HG02588 (cell line): ENCODE measurements at regions not wholly inside any gene's neighbourhood (a gene's known extent, or its start where the extent isn't known, plus 50 kb on each side); places are given as distances from the start of the nearest gene placed in this dataset.
"Not testable (repeated sequence)": the region's sequence is repeated elsewhere in the genome, so short reads cannot be mapped to it uniquely, and the experiment has no call there.

Source experiments
- ATAC-seq: cut with Tn5 transposase; IDR thresholded peaks from one replicate; pipeline ENCODE4 v1.9.1; 2021; ENCODE audit warnings: mild to moderate bottlenecking, moderate library complexity; ENCODE audit not compliant: unreplicated experiment

GRCh38 chr15:100766243-100767000 lies 113.2 kb upstream of the ALDH1A3 start:
- ATAC-seq, result no peak

- no peak for ATAC-seq
These were observed 112.4 kb upstream of the ALDH1A3 start for GRCh38 chr15:100767001-100767825.

- no peak for ATAC-seq
These were observed 111.1 kb upstream of the ALDH1A3 start for GRCh38 chr15:100768501-100768931.

GRCh38 chr15:100769043-100769974 lies 110.3 kb upstream of the ALDH1A3 start:
- no peak for ATAC-seq

- no peak for ATAC-seq
These were observed 109.7 kb upstream of the ALDH1A3 start for GRCh38 chr15:100769975-100770340.

DNA sequence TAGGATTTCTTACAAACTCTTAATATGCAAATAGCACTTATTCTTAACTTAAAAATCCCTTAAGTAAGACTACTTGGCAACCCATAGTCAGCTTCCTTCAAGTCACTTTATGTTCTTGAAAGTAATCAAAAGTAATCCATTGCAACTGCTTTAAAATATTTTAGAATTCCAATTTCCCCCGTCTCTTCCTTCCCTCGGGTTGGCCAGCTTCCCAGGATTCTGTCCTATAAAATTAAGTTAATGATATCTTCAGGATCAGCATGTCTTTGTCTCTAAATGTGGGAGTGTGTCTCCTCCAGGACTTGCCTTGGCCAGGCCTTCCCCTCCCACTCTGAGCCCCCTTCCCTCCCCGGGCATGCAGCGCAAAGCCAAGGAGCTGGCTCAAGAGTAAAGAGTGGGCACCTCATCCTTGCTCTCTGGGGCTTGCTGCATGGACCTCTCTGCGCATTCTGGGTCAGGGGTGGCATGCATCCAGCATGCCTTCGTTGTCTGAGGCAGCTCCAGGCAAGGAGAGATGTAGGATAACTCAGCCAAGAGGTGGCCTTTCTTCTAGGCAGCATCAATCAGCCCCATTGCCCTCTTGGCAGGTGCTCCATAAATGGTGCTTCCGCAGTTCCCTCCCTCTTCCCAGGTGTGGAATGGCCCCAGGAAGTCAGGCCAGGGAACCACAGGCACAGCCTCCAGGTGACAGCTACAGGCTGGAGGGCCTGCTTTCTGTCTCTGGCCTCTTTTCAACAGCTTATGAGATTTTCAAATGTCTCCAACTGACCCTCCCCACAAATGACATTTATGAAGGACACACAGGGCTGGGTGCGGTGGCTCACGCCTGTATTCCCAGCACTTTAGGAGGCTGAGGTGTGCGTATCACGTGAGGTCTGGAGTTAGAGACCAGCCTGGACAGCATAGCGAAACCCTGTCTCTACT lies 108.7 kb upstream of the ALDH1A3 start:
- ATAC-seq, result no peak

GRCh38 chr15:100771746-100772145 lies 107.9 kb upstream of the ALDH1A3 start:
- ATAC-seq, result no peak

- ATAC-seq, result no peak
These were observed 107.2 kb upstream of the ALDH1A3 start for GRCh38 chr15:100772478-100772877.

DNA sequence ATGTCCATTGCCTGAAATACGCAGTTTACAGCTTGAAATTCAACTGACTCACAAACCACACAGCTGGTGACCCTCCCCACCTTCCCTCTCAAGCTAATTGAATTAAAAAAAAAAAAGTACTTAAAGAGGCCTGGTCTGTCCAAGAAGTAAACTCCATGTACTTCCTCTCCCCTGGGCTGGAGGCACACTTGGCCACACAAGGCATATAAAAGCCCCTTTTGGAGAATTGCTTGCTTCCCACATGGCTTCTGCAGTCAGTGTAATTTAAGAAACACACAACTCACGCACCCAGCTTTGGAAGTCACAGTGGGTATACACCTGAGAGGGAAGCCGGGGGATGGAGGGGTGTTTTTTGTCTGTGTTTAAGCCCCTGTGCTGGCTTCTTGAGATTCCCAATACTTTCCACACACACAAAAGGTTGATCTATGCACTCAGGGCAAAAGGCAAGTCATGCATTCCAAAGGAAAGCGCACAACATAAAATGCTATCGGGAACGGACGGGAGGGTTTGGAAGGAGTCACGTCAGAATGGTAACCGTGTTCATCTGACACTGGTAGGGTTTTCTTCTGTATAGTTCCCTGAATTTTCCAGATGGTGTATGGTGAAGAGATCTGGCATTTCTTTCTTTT lies 106.6 kb upstream of the ALDH1A3 start:
- ATAC-seq, result no peak

GRCh38 chr15:100774044-100774443 lies 105.6 kb upstream of the ALDH1A3 start:
- not testable (repeated sequence) for ATAC-seq

DNA sequence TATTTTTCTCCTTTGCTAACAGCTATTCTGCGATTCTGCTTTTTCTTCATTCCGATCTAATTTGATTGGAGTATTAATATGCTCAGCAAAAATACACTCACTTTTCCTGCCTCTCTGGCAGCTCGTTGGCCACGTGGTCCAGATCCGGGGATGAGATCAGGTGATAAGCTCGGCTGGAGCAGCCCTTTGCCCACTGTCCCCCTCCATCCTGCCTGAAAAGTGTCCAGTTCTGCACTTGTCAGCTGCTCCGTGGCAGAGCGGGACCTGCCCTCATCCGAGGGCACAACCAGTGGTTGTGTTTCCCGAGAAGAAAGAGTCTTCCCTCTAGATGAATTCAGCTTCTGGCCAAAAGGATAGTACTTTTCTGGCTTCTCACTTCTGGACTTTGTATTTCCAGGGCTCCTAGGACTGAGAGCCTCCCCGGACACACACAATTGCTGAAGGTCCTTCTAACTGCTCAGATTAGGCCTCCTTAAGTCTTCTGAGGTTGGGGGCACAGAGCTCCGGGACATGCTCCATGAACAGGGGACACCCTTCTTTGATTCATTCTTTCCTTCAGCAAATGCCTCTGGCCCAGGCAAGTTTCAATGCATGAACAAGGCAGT lies 103.9 kb upstream of the ALDH1A3 start:
- ATAC-seq, result no peak

DNA sequence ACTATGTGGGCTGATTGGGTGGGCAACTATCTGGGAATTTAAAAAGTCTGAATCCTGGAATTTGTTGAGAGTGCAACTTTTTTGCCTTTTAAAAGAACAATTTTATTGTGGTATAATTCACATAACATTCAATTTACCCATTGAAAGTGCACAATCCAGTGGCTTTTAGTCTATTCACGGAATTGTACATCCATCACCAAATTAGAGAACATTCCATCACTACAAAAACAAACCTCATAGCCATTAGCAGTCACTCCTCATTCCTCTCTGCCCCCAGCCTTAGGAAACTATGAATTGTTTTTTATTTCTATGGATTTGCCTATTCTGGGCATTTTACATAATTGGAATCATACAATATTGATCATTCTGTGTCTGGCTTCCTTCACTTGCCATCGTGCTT lies 101.8 kb upstream of the ALDH1A3 start:
- no peak for ATAC-seq

- ATAC-seq, result no peak
These were observed 100.8 kb upstream of the ALDH1A3 start for GRCh38 chr15:100778831-100779288.

DNA sequence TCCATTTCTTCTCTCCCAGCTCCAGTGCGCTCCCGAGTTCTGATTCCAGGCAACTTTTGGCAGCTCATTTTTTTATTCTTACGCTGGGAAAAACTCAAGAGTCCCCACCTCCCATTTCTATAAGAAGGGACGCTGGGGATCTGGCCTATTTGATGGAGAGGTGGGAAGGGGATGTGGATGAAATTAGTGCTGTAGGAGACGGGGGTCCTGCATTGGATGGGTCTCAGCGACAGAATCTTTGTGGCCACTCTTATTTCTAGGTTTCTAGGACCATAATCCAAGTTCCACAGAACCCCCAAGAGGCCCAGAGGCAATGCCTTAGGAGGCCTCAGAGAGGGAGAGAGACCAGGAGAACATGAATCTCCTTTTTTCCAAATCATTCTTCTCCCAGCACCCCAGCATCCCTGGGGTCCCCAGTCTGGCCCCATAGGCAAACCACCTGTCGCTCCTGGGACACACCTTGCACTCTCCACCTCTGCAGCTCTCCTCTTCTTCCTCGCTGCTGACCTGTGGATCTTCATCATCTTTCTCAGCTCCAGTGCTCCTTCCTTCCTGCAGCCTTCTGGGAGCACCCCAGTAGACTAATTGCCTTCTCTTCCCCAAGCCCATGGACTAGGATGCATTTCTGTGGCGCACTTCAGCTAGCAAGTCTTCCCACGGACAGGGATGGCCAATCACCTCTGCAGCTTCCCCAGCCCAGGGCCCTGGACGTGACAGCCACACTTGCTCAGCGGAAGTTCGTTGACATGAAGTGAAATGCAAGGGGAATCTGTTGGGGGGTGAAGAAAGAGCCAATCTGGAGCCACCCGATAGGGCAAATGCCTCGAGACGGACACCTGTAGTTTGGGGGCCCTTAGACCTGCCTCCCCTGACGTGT lies 100.1 kb upstream of the ALDH1A3 start:
- ATAC-seq, result no peak

DNA sequence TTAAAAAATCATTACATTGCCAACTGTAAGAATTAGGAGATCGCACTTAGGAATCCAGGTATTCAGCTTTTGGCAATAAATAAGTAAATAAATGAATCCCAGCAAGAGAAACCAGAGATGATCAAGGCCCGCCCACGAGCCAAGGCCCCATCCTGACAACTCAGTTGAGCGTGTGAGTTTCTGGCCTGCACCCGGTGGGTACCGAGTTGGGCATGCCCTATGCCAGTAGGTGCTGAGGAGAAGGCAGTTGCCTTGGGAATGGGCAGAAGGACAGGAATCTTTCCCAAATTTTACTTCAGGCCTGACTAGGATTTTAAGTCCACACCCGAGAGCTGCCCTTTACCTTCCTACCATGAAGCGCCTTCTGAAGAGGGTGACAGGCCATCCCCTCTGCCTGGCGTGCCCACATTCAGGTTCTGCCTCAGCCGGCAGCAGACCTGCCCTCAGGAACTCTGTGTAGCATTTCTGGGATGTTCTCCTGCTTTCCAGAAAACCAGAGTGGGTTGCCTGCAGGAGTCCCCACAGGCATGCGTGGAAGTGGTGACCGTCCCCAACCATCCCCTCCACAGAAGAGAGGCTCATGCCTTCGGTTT lies 99.3 kb upstream of the ALDH1A3 start:
- ATAC-seq, result no peak

- no peak for ATAC-seq
These were observed 98.3 kb upstream of the ALDH1A3 start for GRCh38 chr15:100781061-100781960.
